DOHH2 (cell line): ENCODE measurements at regions not wholly inside any gene's neighbourhood (a gene's known extent, or its start where the extent isn't known, plus 50 kb on each side); places are given as distances from the start of the nearest gene placed in this dataset.

Source experiments
- H3F3A ChIP-seq: fragments of 200-600 bp; sonication (generic), shearing (Covaris generic); 2 replicates; pipeline ENCODE4 v1.6.0; 2016; ENCODE audit warnings: antibody characterized with exemption, mild to moderate bottlenecking; ENCODE audit not compliant: control insufficient read depth, insufficient read depth
- H3K27ac ChIP-seq: fragments of 200-600 bp; sonication (generic); 2 replicates; pipeline ENCODE4 v1.5.1; 2014; ENCODE audit warnings: low read depth, mild to moderate bottlenecking, low read length, moderate library complexity
- H3K27me3 ChIP-seq: fragments of 200-600 bp; sonication (generic); 2 replicates; pipeline ENCODE4 v1.6.1; 2014; ENCODE audit warnings: mild to moderate bottlenecking, low read length, mixed read lengths; ENCODE audit not compliant: control insufficient read depth
- H3K36me3 ChIP-seq: fragments of 200-600 bp; sonication (generic); 2 replicates; pipeline ENCODE4 v1.6.1; 2014; ENCODE audit warnings: mild to moderate bottlenecking, low read length, moderate library complexity, mixed read lengths; ENCODE audit not compliant: control insufficient read depth
- H3K4me1 ChIP-seq: fragments of 200-600 bp; sonication (generic); 2 replicates; pipeline ENCODE4 v1.6.1; 2014; ENCODE audit warnings: mild to moderate bottlenecking, low read length, mixed read lengths; ENCODE audit not compliant: control insufficient read depth
- H3K4me2 ChIP-seq: fragments of 200-600 bp; sonication (generic); 2 replicates; pipeline ENCODE4 v1.6.0; 2014; ENCODE audit warnings: mild to moderate bottlenecking, low read length, moderate library complexity
- H3K4me3 ChIP-seq: fragments of 200-600 bp; sonication (generic); 2 replicates; pipeline ENCODE4 v1.5.1; 2014; ENCODE audit warnings: mild to moderate bottlenecking, low read length, mixed read lengths
- H3K79me2 ChIP-seq: fragments of 200-600 bp; sonication (generic); 2 replicates; pipeline ENCODE4 v1.6.1; 2014; ENCODE audit warnings: mild to moderate bottlenecking, low read length, mixed read lengths; ENCODE audit not compliant: control insufficient read depth
- H3K9me2 ChIP-seq: fragments of 200-600 bp; sonication (generic); replicated peaks from 2 replicates; pipeline ENCODE4 v1.6.1; 2014; ENCODE audit warnings: mild to moderate bottlenecking, low read length, mixed read lengths; ENCODE audit not compliant: control insufficient read depth
- H3K9me3 ChIP-seq: fragments of 200-600 bp; sonication (generic); 2 replicates; pipeline ENCODE4 v1.6.1; 2014; ENCODE audit warnings: antibody characterized with exemption, low read length, mixed read lengths; ENCODE audit not compliant: control insufficient read depth, insufficient read depth
- H4K20me1 ChIP-seq: fragments of 200-600 bp; sonication (generic); 2 replicates; pipeline ENCODE4 v1.6.0; 2014; ENCODE audit warnings: low read depth, mild to moderate bottlenecking, antibody characterized with exemption, low read length, moderate library complexity; ENCODE audit not compliant: control insufficient read depth, insufficient read depth
- EZH2phosphoT487 ChIP-seq: fragments of 200-600 bp; sonication (generic); IDR thresholded peaks from 2 replicates; pipeline ENCODE4 v1.6.1; 2017; ENCODE audit warnings: borderline replicate concordance, mild to moderate bottlenecking, antibody characterized with exemption, low read length, moderate library complexity, mixed read lengths
- TF ChIP-seq, protein P1 (sequence below): fragments of 200-600 bp; sonication (generic); IDR thresholded peaks from one replicate; pipeline ENCODE4 v1.5.1; 2014; ENCODE audit warnings: antibody characterized with exemption, mild to moderate bottlenecking, low read depth, low read length; ENCODE audit not compliant: poor library complexity, severe bottlenecking

- Histone ChIP-seq H3K27ac (no peak overlapping the region), H3K9me2 (no peaks in the 10 kb centered on the region), H3K27me3 (no peaks in the 10 kb centered on the region), H3K9me3 (no peaks in the 10 kb centered on the region), H3K79me2 (no peaks in the 10 kb centered on the region), H3K4me1 (no peaks in the 10 kb centered on the region), H3F3A (no peaks in the 10 kb centered on the region), H3K36me3 (no peaks in the 10 kb centered on the region), H3K4me3 (no peak overlapping the region), H3K4me2 (no peak overlapping the region), H4K20me1 (no peaks in the 10 kb centered on the region)
- TF ChIP-seq, protein P1, sequence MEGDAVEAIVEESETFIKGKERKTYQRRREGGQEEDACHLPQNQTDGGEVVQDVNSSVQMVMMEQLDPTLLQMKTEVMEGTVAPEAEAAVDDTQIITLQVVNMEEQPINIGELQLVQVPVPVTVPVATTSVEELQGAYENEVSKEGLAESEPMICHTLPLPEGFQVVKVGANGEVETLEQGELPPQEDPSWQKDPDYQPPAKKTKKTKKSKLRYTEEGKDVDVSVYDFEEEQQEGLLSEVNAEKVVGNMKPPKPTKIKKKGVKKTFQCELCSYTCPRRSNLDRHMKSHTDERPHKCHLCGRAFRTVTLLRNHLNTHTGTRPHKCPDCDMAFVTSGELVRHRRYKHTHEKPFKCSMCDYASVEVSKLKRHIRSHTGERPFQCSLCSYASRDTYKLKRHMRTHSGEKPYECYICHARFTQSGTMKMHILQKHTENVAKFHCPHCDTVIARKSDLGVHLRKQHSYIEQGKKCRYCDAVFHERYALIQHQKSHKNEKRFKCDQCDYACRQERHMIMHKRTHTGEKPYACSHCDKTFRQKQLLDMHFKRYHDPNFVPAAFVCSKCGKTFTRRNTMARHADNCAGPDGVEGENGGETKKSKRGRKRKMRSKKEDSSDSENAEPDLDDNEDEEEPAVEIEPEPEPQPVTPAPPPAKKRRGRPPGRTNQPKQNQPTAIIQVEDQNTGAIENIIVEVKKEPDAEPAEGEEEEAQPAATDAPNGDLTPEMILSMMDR = no peak
- no peak for TF ChIP-seq EZH2phosphoT487
Observed at GRCh38 chr10:36556468-36556867, 568.9 kb upstream of the ANKRD30A start.

GRCh38 chr10:36555036-36555435 is 570.4 kb upstream of the ANKRD30A start:
- H3K4me1 ChIP-seq = no peaks in the 10 kb centered on the region
- no peak for TF ChIP-seq EZH2phosphoT487
- TF ChIP-seq, protein P1 = no peak

GRCh38 chr10:36547965-36548364 is 577.4 kb upstream of the ANKRD30A start:
- H3K9me2 ChIP-seq = no peaks in the 10 kb centered on the region
- no peak overlapping the region for H3K27ac ChIP-seq
- H3K4me2 ChIP-seq = no peak overlapping the region
- H3K4me3 ChIP-seq = no peak overlapping the region
- H3K4me1 ChIP-seq = no peaks in the 10 kb centered on the region
- no peaks in the 10 kb centered on the region for H3F3A ChIP-seq
- TF ChIP-seq, protein P1 = no peak
- TF ChIP-seq EZH2phosphoT487 = no peak
- H3K79me2 ChIP-seq = no peaks in the 10 kb centered on the region
- no peaks in the 10 kb centered on the region for H3K9me3 ChIP-seq
- H4K20me1 ChIP-seq = no peaks in the 10 kb centered on the region
- no peaks in the 10 kb centered on the region for H3K36me3 ChIP-seq
- H3K27me3 ChIP-seq = no peaks in the 10 kb centered on the region

More at GRCh38 chr10:36555036-36555435, 570.4 kb upstream of the ANKRD30A start:
- H3K27ac ChIP-seq = no peak overlapping the region
- no peaks in the 10 kb centered on the region for H3K36me3 ChIP-seq
- H3K4me2 ChIP-seq = no peak overlapping the region
- no peaks in the 10 kb centered on the region for H3K9me3 ChIP-seq
- no peaks in the 10 kb centered on the region for H3K79me2 ChIP-seq
- no peaks in the 10 kb centered on the region for H3F3A ChIP-seq
- H4K20me1 ChIP-seq = no peaks in the 10 kb centered on the region
- H3K9me2 ChIP-seq = no peaks in the 10 kb centered on the region
- H3K4me3 ChIP-seq = no peak overlapping the region
- no peaks in the 10 kb centered on the region for H3K27me3 ChIP-seq
